GM18867 (cell line): ENCODE measurements at regions not wholly inside any gene's neighbourhood (a gene's known extent, or its start where the extent isn't known, plus 50 kb on each side); places are given as distances from the start of the nearest gene placed in this dataset.
"Not testable (repeated sequence)": the region's sequence is repeated elsewhere in the genome, so short reads cannot be mapped to it uniquely, and the experiment has no call there.

Source experiments
- ATAC-seq: cut with Tn5 transposase; IDR thresholded peaks from one replicate; pipeline ENCODE4 v1.9.1; 2021; ENCODE audit warnings: mild to moderate bottlenecking, moderate library complexity; ENCODE audit not compliant: unreplicated experiment

- ATAC-seq = no peak
Measured at GRCh38 chr6:144429753-144430152, 144.6 kb downstream of the UTRN start.

GRCh38 chr6:144433446-144433845 is 148.3 kb downstream of the UTRN start:
- not testable (repeated sequence) for ATAC-seq

GRCh38 chr6:144434308-144434990 is 149.3 kb downstream of the UTRN start:
- ATAC-seq = no peak

- ATAC-seq = no peak
Measured at GRCh38 chr6:144435602-144436426, 150.7 kb downstream of the UTRN start.

GRCh38 chr6:144437105-144437504 is 152.0 kb downstream of the UTRN start:
- no peak for ATAC-seq

- ATAC-seq = no peak
Measured at GRCh38 chr6:144438103-144438502, 153.0 kb downstream of the UTRN start.

GRCh38 chr6:144439016-144439415 is 153.9 kb downstream of the UTRN start:
- ATAC-seq = no peak

GRCh38 chr6:144441801-144442200 is 156.7 kb downstream of the UTRN start:
- ATAC-seq = not testable (repeated sequence)

GRCh38 chr6:144443157-144443556 is 158.0 kb downstream of the UTRN start:
- no peak for ATAC-seq

- no peak for ATAC-seq
Measured at GRCh38 chr6:144447472-144447871, 162.3 kb downstream of the UTRN start.

GRCh38 chr6:144449218-144449617 is 164.1 kb downstream of the UTRN start:
- ATAC-seq = no peak

GRCh38 chr6:144449911-144450597 is 164.9 kb downstream of the UTRN start:
- ATAC-seq = no peak

- peak; percentile 97 for ATAC-seq
Measured at GRCh38 chr6:144460327-144461095, 175.4 kb downstream of the UTRN start.

GRCh38 chr6:144462058-144462457 is 176.9 kb downstream of the UTRN start:
- no peak for ATAC-seq

- ATAC-seq = no peak
Measured at GRCh38 chr6:144466716-144467115, 181.6 kb downstream of the UTRN start.

GRCh38 chr6:144467172-144467762 is 182.1 kb downstream of the UTRN start:
- no peak for ATAC-seq

GRCh38 chr6:144467921-144468320 is 182.8 kb downstream of the UTRN start:
- ATAC-seq = no peak

GRCh38 chr6:144468709-144469108 is 183.6 kb downstream of the UTRN start:
- no peak for ATAC-seq

GRCh38 chr6:144469144-144469575 is 184.0 kb downstream of the UTRN start:
- ATAC-seq = peak; percentile 82

GRCh38 chr6:144470201-144470600 is 185.1 kb downstream of the UTRN start:
- ATAC-seq = not testable (repeated sequence)
